ENCODE measurements at regions not wholly inside any gene's neighbourhood (a gene's known extent, or its start where the extent isn't known, plus 50 kb on each side); places are given as distances from the start of the nearest gene placed in this dataset.

GRCh38 chr3:148262980-148263379, 434.7 kb upstream of the AGTR1 start:
- TF ChIP-seq CTCF (IDR thresholded peaks at IDR 0.05) (no peak), POLR2A (IDR thresholded peaks at IDR 0.05) (no peak)
